ENCODE measurements at regions not wholly inside any gene's neighbourhood (a gene's known extent, or its start where the extent isn't known, plus 50 kb on each side); places are given as distances from the start of the nearest gene placed in this dataset.

- no peak overlapping the region for H3K4me3 ChIP-seq (ENCODE audit: low read depth in 2 of 2, low read length in 2 of 2)
- intact Hi-C loops (cut with micrococcal nuclease; ENCODE audit: unreplicated experiment) (no loop called here), in situ Hi-C loops (cut with HindIII; ENCODE audit: low pct_unique_long_range_greater_than_20kb, low sequenced_read_pairs) (no loop called here)
- no peak for TF ChIP-seq CTCF (IDR thresholded peaks at IDR 0.05)
- TF ChIP-seq, protein P1, sequence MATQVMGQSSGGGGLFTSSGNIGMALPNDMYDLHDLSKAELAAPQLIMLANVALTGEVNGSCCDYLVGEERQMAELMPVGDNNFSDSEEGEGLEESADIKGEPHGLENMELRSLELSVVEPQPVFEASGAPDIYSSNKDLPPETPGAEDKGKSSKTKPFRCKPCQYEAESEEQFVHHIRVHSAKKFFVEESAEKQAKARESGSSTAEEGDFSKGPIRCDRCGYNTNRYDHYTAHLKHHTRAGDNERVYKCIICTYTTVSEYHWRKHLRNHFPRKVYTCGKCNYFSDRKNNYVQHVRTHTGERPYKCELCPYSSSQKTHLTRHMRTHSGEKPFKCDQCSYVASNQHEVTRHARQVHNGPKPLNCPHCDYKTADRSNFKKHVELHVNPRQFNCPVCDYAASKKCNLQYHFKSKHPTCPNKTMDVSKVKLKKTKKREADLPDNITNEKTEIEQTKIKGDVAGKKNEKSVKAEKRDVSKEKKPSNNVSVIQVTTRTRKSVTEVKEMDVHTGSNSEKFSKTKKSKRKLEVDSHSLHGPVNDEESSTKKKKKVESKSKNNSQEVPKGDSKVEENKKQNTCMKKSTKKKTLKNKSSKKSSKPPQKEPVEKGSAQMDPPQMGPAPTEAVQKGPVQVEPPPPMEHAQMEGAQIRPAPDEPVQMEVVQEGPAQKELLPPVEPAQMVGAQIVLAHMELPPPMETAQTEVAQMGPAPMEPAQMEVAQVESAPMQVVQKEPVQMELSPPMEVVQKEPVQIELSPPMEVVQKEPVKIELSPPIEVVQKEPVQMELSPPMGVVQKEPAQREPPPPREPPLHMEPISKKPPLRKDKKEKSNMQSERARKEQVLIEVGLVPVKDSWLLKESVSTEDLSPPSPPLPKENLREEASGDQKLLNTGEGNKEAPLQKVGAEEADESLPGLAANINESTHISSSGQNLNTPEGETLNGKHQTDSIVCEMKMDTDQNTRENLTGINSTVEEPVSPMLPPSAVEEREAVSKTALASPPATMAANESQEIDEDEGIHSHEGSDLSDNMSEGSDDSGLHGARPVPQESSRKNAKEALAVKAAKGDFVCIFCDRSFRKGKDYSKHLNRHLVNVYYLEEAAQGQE (IDR thresholded peaks at IDR 0.05; ENCODE audit: insufficient read depth in 1 of 2, low read depth in 2 of 2, low read length in 1 of 2) = no peak
- TF ChIP-seq SIN3A (IDR thresholded peaks at IDR 0.05; ENCODE audit: borderline replicate concordance, insufficient read depth, low read depth, low read length) = no peak
- H3K36me3 ChIP-seq (ENCODE audit: control insufficient read depth, insufficient read depth, low read length) = no peaks in the 10 kb centered on the region; the same call in 1 of the 2 replicates
- ChIA-PET CTCF (no interaction called here), POLR2A (no interaction called here)
- H3K9me3 ChIP-seq (ENCODE audit: control insufficient read depth, insufficient read depth, low read depth, low read length) = no peaks in the 10 kb centered on the region
- H3K27ac ChIP-seq (ENCODE audit: low read length) = no peak overlapping the region
- H3K27me3 ChIP-seq (ENCODE audit: control insufficient read depth, insufficient read depth, low read length) = no peaks in the 10 kb centered on the region
- no TSS peak for BruUV-seq (replicated peaks)
- DNase-seq (ENCODE audit: low read depth, low spot score) (no peak), ATAC-seq (no peak)
- no peaks in the 10 kb centered on the region for H3K4me1 ChIP-seq (ENCODE audit: control insufficient read depth, insufficient read depth, low read length)
Measured at GRCh38 chr13:68676513-68677115, 1431.0 kb upstream of the ATXN8OS start.

DNA sequence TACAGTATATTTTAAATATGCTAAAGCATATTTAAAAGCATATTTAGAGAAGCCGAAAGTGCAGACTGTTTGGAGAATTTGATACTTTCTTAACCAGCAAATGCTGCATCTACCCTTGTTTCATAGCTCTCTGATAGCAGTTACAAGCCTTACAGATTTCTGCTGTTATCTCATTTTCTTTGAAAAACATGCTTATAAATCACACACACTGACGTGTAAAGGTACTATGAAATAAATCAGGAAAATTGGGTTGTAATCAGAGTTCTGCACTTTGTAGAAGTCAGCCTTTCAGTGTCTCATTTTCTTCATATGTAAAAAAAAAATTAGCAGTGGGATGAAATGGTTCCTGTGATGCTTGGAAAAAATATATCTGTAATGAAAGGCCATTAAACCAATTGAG is 1432.4 kb upstream of the ATXN8OS start:
- Histone ChIP-seq H3K9me3 (ENCODE audit: control insufficient read depth, insufficient read depth, low read depth, low read length) (no peaks in the 10 kb centered on the region), H3K27ac (ENCODE audit: low read length) (no peak overlapping the region), H3K27me3 (ENCODE audit: control insufficient read depth, insufficient read depth, low read length) (no peaks in the 10 kb centered on the region), H3K36me3 (ENCODE audit: control insufficient read depth, insufficient read depth, low read length) (no peaks in the 10 kb centered on the region), H3K4me3 (ENCODE audit: low read depth in 2 of 2, low read length in 2 of 2) (no peak overlapping the region), H3K4me1 (ENCODE audit: control insufficient read depth, insufficient read depth, low read length) (no peaks in the 10 kb centered on the region)
- no TSS peak for BruUV-seq (replicated peaks)
- ChIA-PET CTCF (no interaction called here), POLR2A (no interaction called here)
- intact Hi-C loops (cut with micrococcal nuclease; ENCODE audit: unreplicated experiment) = no loop called here
- ATAC-seq (no peak), DNase-seq (ENCODE audit: low read depth, low spot score) (no peak)
- TF ChIP-seq TCF7L2 (IDR thresholded peaks at IDR 0.05; ENCODE audit: low read depth, low read length) (no peak), CTCF (IDR thresholded peaks at IDR 0.05) (no peak), SIN3A (IDR thresholded peaks at IDR 0.05; ENCODE audit: borderline replicate concordance, insufficient read depth, low read depth, low read length) (no peak), POLR2AphosphoS5 (IDR thresholded peaks at IDR 0.05; ENCODE audit: low read depth, low read length) (no peak)
- TF ChIP-seq, protein P1 (IDR thresholded peaks at IDR 0.05; ENCODE audit: insufficient read depth in 1 of 2, low read depth in 2 of 2, low read length in 1 of 2) = no peak
- in situ Hi-C loops (cut with HindIII; ENCODE audit: low pct_unique_long_range_greater_than_20kb, low sequenced_read_pairs) = no loop called here
